ENCODE measurements at regions not wholly inside any gene's neighbourhood (a gene's known extent, or its start where the extent isn't known, plus 50 kb on each side); places are given as distances from the start of the nearest gene placed in this dataset.

DNA sequence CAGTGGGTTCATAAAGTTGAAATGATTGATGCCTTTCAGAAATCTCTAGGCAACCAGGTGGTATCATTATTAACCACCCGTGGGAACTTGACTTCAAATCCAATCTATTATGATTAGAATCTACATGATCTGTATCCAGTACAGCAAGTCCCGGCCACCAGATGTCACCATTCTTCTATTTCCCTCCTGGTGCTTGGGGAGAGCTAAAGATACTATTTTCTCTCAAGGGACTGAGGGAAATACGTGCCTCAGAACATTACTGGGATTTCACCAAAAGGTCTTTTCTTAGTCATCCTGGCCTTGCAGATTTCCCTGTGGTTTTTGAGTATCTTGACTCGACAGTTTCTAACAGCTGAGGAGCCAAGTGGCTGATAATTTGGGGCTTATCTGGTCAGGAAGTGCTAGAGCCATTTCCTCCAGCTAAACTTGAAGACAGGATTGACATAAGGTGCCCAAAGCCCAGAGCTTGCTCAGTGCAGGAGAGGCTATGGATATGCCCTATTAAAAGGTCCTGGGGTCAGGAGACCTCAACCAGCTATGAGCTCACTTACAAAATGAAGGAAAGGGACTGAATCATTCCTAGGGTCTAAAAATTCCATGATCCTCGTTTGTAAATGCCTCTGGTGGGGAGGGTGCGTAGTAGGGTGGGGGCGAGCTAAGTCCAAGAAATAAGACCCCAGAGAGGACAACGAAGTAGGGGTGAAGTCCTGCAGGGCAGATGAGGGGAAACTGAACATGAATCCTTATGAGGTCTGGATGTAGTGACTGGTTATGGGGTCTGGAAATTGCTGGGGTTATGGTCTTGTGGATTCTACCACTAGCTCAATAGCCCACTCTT is 135.4 kb upstream of the MGAT5 start:
- TF ChIP-seq, protein P1, sequence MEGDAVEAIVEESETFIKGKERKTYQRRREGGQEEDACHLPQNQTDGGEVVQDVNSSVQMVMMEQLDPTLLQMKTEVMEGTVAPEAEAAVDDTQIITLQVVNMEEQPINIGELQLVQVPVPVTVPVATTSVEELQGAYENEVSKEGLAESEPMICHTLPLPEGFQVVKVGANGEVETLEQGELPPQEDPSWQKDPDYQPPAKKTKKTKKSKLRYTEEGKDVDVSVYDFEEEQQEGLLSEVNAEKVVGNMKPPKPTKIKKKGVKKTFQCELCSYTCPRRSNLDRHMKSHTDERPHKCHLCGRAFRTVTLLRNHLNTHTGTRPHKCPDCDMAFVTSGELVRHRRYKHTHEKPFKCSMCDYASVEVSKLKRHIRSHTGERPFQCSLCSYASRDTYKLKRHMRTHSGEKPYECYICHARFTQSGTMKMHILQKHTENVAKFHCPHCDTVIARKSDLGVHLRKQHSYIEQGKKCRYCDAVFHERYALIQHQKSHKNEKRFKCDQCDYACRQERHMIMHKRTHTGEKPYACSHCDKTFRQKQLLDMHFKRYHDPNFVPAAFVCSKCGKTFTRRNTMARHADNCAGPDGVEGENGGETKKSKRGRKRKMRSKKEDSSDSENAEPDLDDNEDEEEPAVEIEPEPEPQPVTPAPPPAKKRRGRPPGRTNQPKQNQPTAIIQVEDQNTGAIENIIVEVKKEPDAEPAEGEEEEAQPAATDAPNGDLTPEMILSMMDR (IDR thresholded peaks at IDR 0.05): peak; percentile 69 to 91 (median 79)
- TF ChIP-seq POLR2AphosphoS5 (IDR thresholded peaks at IDR 0.05) (peak in 2 of 3 donors; percentile 52 to 60), POLR2A (IDR thresholded peaks at IDR 0.05) (no peak)
